ENCODE measurements at regions not wholly inside any gene's neighbourhood (a gene's known extent, or its start where the extent isn't known, plus 50 kb on each side); places are given as distances from the start of the nearest gene placed in this dataset.
"Not testable (repeated sequence)": the region's sequence is repeated elsewhere in the genome, so short reads cannot be mapped to it uniquely, and the experiment has no call there.

DNA sequence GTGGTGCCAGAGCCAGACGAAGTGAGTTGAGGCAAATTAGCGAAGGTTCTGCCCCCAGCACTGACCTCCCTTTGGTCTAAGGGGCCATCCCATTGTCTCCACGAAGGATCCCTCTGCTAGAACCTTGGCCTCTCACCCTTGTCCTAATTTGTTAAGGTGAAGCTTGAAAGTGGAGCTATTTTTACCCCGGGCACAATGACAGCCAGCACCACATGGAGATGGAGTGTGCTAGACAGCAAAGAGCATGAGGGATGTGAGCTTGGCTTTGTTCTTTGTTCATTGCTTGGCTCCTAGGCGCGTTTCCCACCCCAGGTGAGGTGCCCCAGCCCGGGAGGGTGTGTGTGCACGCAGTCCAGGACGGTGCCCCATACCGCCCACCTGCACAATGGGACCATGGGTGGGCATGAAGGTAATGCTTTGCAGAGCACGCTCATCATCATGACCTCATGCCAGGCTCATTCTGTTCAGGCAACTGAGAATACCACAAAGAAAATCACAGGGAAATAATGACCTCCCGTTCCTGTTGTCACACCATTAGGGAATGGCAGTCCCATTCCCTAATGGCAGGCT is 361.0 kb upstream of the FZD8 start (continued):
- TF ChIP-seq, protein P1, sequence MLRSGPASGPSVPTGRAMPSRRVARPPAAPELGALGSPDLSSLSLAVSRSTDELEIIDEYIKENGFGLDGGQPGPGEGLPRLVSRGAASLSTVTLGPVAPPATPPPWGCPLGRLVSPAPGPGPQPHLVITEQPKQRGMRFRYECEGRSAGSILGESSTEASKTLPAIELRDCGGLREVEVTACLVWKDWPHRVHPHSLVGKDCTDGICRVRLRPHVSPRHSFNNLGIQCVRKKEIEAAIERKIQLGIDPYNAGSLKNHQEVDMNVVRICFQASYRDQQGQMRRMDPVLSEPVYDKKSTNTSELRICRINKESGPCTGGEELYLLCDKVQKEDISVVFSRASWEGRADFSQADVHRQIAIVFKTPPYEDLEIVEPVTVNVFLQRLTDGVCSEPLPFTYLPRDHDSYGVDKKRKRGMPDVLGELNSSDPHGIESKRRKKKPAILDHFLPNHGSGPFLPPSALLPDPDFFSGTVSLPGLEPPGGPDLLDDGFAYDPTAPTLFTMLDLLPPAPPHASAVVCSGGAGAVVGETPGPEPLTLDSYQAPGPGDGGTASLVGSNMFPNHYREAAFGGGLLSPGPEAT (IDR thresholded peaks at IDR 0.05; ENCODE audit: low read depth), result no peak

DNA sequence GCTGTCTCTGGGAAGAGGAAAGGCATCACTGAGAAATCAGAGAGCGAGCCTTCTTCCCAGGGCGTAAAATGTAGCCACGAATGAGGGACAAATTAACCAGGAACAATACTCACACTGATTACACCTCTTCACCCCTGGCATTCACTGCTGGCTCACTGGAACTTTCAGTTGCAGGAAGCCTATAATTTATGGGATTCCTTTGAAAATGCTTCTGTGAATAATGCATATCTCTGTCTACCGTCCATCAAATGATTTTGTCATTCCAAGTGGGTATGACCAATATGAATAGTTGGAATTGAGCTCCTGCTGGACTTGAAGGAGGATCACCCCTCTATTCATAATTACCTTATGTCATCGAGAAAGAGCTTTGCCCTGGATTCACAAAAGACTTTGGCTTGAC is 360.3 kb upstream of the FZD8 start:
- ATAC-seq (no peak), FAIRE-seq (no peak), DNase-seq (ENCODE audit: low read depth, low spot score) (no peak)
- no peaks in the 10 kb centered on the region for H3K36me3 ChIP-seq (ENCODE audit: control insufficient read depth in 2 of 2, insufficient read depth in 2 of 2, low read length in 1 of 2)
- POLR2A ChIA-PET, result no interaction called here
- SMC1A ChIA-PET (ENCODE audit: uncharacterized antibody, unreplicated experiment), result interaction anchor here (0.6 kb wide), 1 partner anchor 10 kb away, joined by 3 read pairs; no protein-coding TSS in a partner anchor
- CTCF ChIA-PET, result no interaction called here
- no peaks in the 10 kb centered on the region; the same call in 2 of the 3 replicates for H3K9me3 ChIP-seq (replicated peaks; ENCODE audit: control insufficient read depth, insufficient read depth, low read length)
- intact Hi-C loops (cut with micrococcal nuclease; ENCODE audit: unreplicated experiment) (no loop called here), in situ Hi-C loops (cut with MboI) (no loop called here)
- H3K79me2 ChIP-seq (ENCODE audit: control insufficient read depth, insufficient read depth, low read length), result no peaks in the 10 kb centered on the region
- TF ChIP-seq, protein P2, sequence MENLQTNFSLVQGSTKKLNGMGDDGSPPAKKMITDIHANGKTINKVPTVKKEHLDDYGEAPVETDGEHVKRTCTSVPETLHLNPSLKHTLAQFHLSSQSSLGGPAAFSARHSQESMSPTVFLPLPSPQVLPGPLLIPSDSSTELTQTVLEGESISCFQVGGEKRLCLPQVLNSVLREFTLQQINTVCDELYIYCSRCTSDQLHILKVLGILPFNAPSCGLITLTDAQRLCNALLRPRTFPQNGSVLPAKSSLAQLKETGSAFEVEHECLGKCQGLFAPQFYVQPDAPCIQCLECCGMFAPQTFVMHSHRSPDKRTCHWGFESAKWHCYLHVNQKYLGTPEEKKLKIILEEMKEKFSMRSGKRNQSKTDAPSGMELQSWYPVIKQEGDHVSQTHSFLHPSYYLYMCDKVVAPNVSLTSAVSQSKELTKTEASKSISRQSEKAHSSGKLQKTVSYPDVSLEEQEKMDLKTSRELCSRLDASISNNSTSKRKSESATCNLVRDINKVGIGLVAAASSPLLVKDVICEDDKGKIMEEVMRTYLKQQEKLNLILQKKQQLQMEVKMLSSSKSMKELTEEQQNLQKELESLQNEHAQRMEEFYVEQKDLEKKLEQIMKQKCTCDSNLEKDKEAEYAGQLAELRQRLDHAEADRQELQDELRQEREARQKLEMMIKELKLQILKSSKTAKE (IDR thresholded peaks at IDR 0.05; ENCODE audit: low read depth, poor library complexity, severe bottlenecking), result no peak
- TF ChIP-seq WRNIP1 (IDR thresholded peaks at IDR 0.05; ENCODE audit: borderline replicate concordance, low read depth, low read length) (no peak), POU2F2 (IDR thresholded peaks at IDR 0.05; ENCODE audit: borderline replicate concordance, low read depth, low read length) (no peak), DPF2 (IDR thresholded peaks at IDR 0.05) (no peak)
- H3K4me1 ChIP-seq (ENCODE audit: control insufficient read depth, insufficient read depth, low read length), result no peaks in the 10 kb centered on the region
- no TSS peak for BruUV-seq (replicated peaks)
- 22% methylated on average over 5 of the region's 5 CpGs for WGBS (ENCODE audit: insufficient coverage, insufficient replicate concordance, low lambda C conversion rate, missing lambda C conversion rate)
- H3K4me3 ChIP-seq, result no peak overlapping the region
- no peak overlapping the region for H2AFZ ChIP-seq (ENCODE audit: control insufficient read depth, low read depth, low read length)
- H4K20me1 ChIP-seq (ENCODE audit: control insufficient read depth, insufficient read depth), result no peaks in the 10 kb centered on the region
- H3K27me3 ChIP-seq (replicated peaks in 1 of 2; ENCODE audit: control insufficient read depth in 2 of 2, insufficient read depth in 2 of 2, low read length in 1 of 2), result no peaks in the 10 kb centered on the region
- no peak overlapping the region for H3K4me2 ChIP-seq (ENCODE audit: control insufficient read depth, insufficient read depth)
- RAD21 ChIA-PET (ENCODE audit: unreplicated experiment), result no interaction called here
- no peak overlapping the region for H3K9ac ChIP-seq (ENCODE audit: control insufficient read depth, insufficient read depth, low read length)
- no peak overlapping the region for H3K27ac ChIP-seq (ENCODE audit: control insufficient read depth, insufficient read depth)

DNA sequence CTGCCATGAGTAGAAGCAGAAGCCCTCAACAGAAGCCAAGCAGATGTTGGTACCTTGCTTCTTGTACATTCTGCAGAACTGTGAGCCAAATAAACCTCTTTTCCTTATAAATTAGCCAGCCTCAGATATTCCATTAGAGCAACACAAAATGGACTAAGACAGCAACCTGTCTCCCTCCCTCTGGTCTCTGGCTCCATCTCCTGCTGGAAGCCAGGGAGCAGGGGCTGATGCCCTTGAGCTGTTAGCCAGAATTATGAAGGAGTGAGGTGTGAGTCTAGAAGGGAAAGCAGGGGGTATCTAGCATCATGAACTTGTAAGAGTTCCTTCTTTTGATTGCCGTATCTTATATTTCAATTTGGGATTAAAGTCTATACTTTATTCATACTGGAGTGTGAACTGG is 358.7 kb upstream of the FZD8 start:
- H3K9me3 ChIP-seq (replicated peaks; ENCODE audit: control insufficient read depth, insufficient read depth, low read length); H3K27me3 ChIP-seq (replicated peaks in 1 of 2; ENCODE audit: control insufficient read depth in 2 of 2, insufficient read depth in 2 of 2, low read length in 1 of 2); FAIRE-seq; DNase-seq (ENCODE audit: low read depth, low spot score); H3K79me2 ChIP-seq (ENCODE audit: control insufficient read depth, insufficient read depth, low read length); H3K9ac ChIP-seq (ENCODE audit: control insufficient read depth, insufficient read depth, low read length); H3K4me3 ChIP-seq; BruUV-seq (replicated peaks); H3K27ac ChIP-seq (ENCODE audit: control insufficient read depth, insufficient read depth); in situ Hi-C loops (cut with MboI); H3K36me3 ChIP-seq (ENCODE audit: control insufficient read depth in 2 of 2, insufficient read depth in 2 of 2, low read length in 1 of 2); H3K4me1 ChIP-seq (ENCODE audit: control insufficient read depth, insufficient read depth, low read length); H3K4me2 ChIP-seq (ENCODE audit: control insufficient read depth, insufficient read depth); ATAC-seq; POLR2A ChIA-PET; H2AFZ ChIP-seq (ENCODE audit: control insufficient read depth, low read depth, low read length); intact Hi-C loops (cut with micrococcal nuclease; ENCODE audit: unreplicated experiment); RAD21 ChIA-PET (ENCODE audit: unreplicated experiment); H4K20me1 ChIP-seq (ENCODE audit: control insufficient read depth, insufficient read depth): not testable (repeated sequence)
- WGBS (ENCODE audit: insufficient coverage, insufficient replicate concordance, low lambda C conversion rate, missing lambda C conversion rate), result 100% methylated on average over 1 of the region's 1 CpG
- ChIA-PET CTCF (interaction anchor here (1.4 kb wide), 1 partner anchor 363 kb away, joined by 6 read pairs; no protein-coding TSS in a partner anchor), SMC1A (ENCODE audit: uncharacterized antibody, unreplicated experiment) (interaction anchor here (1.3 kb wide), 1 partner anchor 365 kb away, joined by 3 read pairs; no protein-coding TSS in a partner anchor)
